Jurkat, Clone E6-1 (cell line): ENCODE measurements at regions not wholly inside any gene's neighbourhood (a gene's known extent, or its start where the extent isn't known, plus 50 kb on each side); places are given as distances from the start of the nearest gene placed in this dataset.
"Not testable (repeated sequence)": the region's sequence is repeated elsewhere in the genome, so short reads cannot be mapped to it uniquely, and the experiment has no call there.

Experiments used
- DNase-seq: peaks from one replicate; pipeline ENCODE4 v3.0.0-alpha.2; 2011; ENCODE audit warnings: low read depth, low spot score
- H3K4me3 ChIP-seq: 2 replicates; pipeline ENCODE4 v1.5.1; 2011; ENCODE audit warnings: mild to moderate bottlenecking, low read length, control low read depth, moderate library complexity

- no peak overlapping the region for H3K4me3 ChIP-seq
These were observed 108.5 kb downstream of the KCNK1 start for GRCh38 chr1:233722212-233722979.

GRCh38 chr1:233723387-233723786 is 109.5 kb downstream of the KCNK1 start:
- DNase-seq: no peak
- no peak overlapping the region for H3K4me3 ChIP-seq

More at GRCh38 chr1:233722212-233722979, 108.5 kb downstream of the KCNK1 start:
- DNase-seq: no peak

GRCh38 chr1:233724131-233724631 is 110.3 kb downstream of the KCNK1 start:
- DNase-seq, H3K4me3 ChIP-seq: not testable (repeated sequence)

- no peak for DNase-seq
- H3K4me3 ChIP-seq: no peak overlapping the region
These were observed 111.5 kb downstream of the KCNK1 start for GRCh38 chr1:233725423-233725822.

GRCh38 chr1:233728721-233729120 is 114.8 kb downstream of the KCNK1 start:
- no peak for DNase-seq
- no peak overlapping the region for H3K4me3 ChIP-seq

GRCh38 chr1:233730380-233730779 is 116.5 kb downstream of the KCNK1 start:
- no peak for DNase-seq
- no peak overlapping the region for H3K4me3 ChIP-seq

GRCh38 chr1:233730809-233731208 is 116.9 kb downstream of the KCNK1 start:
- H3K4me3 ChIP-seq: no peak overlapping the region
- no peak for DNase-seq

- no peak overlapping the region for H3K4me3 ChIP-seq
- DNase-seq: no peak
These were observed 118.3 kb downstream of the KCNK1 start for GRCh38 chr1:233732206-233732605.

GRCh38 chr1:233734456-233734855 is 120.5 kb downstream of the KCNK1 start:
- H3K4me3 ChIP-seq: no peak overlapping the region
- DNase-seq: no peak

- DNase-seq: no peak
- H3K4me3 ChIP-seq: no peak overlapping the region
These were observed 121.4 kb downstream of the KCNK1 start for GRCh38 chr1:233735331-233735730.

- no peak for DNase-seq
- no peak overlapping the region for H3K4me3 ChIP-seq
These were observed 121.9 kb downstream of the KCNK1 start for GRCh38 chr1:233735847-233736246.

- no peak overlapping the region for H3K4me3 ChIP-seq
These were observed 123.4 kb downstream of the KCNK1 start for GRCh38 chr1:233737341-233737740.

GRCh38 chr1:233738396-233738795 is 124.5 kb downstream of the KCNK1 start:
- DNase-seq: no peak
- no peak overlapping the region for H3K4me3 ChIP-seq

More at GRCh38 chr1:233737341-233737740, 123.4 kb downstream of the KCNK1 start:
- DNase-seq: no peak

- no peak for DNase-seq
- no peak overlapping the region for H3K4me3 ChIP-seq
These were observed 124.9 kb downstream of the KCNK1 start for GRCh38 chr1:233738850-233739249.

GRCh38 chr1:233744779-233745513 is 131.0 kb downstream of the KCNK1 start:
- H3K4me3 ChIP-seq: no peak overlapping the region
- DNase-seq: no peak

GRCh38 chr1:233750139-233750538 is 136.2 kb downstream of the KCNK1 start:
- H3K4me3 ChIP-seq: no peak overlapping the region
- DNase-seq: no peak

GRCh38 chr1:233759665-233760064 is 144.8 kb upstream of the SLC35F3 start:
- no peak for DNase-seq
- no peak overlapping the region for H3K4me3 ChIP-seq

- not testable (repeated sequence) for DNase-seq, H3K4me3 ChIP-seq
These were observed 140.2 kb upstream of the SLC35F3 start for GRCh38 chr1:233764304-233764703.

GRCh38 chr1:233777566-233777965 is 126.9 kb upstream of the SLC35F3 start:
- DNase-seq: no peak

GRCh38 chr1:233780049-233780448 is 124.4 kb upstream of the SLC35F3 start:
- no peak for DNase-seq
- no peak overlapping the region for H3K4me3 ChIP-seq

More at GRCh38 chr1:233777566-233777965, 126.9 kb upstream of the SLC35F3 start:
- H3K4me3 ChIP-seq: no peak overlapping the region
